ENCODE measurements at regions not wholly inside any gene's neighbourhood (a gene's known extent, or its start where the extent isn't known, plus 50 kb on each side); places are given as distances from the start of the nearest gene placed in this dataset.
A peak's percentile ranks its signal among the peaks of the same experiment; 100 is the strongest.
"Not testable (repeated sequence)": the region's sequence is repeated elsewhere in the genome, so short reads cannot be mapped to it uniquely, and the experiment has no call there.

DNA sequence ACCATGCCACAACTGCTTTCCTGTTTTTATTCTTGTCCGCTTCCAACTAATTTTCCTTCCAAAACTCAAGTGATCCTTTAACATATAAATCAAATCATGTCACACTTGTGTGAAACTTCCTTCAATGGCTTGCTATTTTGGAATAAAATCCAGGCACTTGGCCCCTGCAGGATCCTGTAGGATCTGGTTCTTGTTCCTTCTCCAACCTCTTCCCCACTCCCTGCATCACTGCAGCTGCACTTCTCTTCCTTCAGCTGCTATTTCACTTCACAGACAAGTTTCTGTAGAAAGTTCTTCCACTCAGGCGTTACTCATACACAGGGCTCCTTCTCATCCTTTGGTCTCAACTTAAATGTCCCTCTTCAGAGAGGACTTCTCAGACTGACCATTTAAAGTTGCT lies 239.7 kb upstream of the BTG1 start:
- DNase-seq, result no peak

DNA sequence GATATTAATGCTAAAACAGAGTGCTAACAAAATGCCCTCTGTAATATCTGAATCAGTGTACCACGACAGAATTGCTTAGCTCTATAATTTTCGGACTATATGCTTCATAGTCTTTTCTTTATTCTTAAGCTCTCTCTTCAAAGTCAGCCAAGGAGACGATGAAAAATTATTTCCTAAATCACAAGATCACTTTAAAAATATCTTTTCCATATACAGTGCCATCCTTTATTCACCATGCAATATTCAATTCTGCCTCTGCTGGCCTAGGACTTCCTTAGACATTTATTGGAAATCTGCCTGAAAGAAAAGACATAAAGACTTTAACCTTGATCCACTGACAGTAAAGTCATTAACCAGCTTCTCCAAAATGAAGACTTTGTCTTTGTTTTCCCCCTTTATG lies 238.9 kb upstream of the BTG1 start:
- DNase-seq, result no peak

DNA sequence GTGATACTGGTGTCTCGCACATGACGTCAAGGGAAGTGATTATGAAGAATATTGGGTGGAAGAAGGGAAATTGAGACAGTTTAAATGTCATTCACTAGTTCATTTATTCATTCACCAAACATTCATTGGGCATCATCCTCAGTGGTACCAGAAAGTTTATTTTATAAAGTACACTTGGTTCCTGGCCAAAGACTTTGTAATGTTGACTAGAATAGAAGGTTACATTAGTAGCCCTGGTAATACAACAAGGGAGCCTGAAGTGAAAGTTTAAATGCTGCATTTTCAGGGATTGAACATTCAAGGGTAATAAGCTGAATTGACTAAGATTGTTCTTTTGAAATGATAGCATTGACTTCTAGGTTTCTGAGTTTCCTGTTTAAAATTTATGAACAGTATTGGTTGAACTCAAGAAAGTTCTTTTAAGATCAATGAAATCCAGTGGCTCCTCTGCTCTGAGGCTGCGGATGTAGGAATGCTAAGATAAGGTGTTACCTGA lies 236.8 kb upstream of the BTG1 start:
- DNase-seq, result no peak

DNA sequence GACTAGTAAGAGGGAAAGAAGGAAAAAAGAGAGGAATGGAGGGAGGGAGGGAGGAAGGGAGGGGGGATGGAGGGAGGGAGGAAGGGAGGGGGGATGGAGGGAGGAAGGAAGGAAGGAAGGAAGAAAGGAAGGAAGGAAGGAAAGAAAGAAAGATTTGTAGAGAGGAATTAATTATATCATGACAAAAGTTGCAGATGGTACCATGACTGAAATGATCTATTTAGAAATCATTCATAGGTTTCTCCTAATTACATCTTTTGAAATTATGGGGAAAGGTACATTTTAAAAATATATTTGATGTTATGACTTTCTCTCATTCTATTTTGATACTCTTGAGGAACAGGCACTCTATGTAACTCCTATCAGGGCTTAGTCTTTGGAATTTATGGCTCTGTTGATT lies 236.2 kb upstream of the BTG1 start:
- no peak for DNase-seq

DNA sequence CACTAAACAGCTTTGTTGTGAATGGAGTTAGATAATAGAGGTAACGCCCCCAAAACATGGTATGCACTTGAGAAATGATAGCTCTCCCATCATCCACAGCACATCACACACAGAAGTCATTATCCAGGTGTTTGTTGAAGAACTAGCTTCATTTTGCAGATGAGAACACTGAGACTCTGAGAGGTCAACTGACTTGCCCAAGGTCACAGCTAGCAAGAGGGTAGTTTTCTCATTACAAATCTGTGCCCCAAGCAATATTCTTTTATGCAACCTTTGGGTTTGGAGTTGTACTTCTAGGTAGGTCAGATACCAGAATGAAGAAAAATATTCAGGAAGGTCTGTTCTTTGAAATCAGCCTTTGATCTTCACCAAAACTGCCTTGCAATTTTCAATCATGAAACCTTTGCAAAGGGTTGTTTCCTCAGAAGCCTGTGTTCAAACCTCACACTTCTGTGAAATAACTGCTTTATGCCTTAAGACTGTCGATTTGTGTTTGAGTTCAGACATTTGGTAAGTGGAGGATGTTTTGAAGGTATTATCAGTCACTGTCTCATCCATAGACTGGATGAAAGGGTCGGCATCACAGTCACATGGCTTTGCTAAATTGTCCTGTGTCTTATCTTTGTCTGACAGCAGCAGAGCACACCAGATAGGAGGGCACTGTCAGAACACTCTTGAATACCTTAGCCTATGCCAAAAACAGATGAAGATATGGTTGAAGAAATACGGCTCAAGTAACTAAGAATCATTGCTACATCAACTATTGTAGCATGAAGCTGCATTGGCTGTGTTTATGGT lies 233.2 kb upstream of the BTG1 start:
- DNase-seq, result no peak

DNA sequence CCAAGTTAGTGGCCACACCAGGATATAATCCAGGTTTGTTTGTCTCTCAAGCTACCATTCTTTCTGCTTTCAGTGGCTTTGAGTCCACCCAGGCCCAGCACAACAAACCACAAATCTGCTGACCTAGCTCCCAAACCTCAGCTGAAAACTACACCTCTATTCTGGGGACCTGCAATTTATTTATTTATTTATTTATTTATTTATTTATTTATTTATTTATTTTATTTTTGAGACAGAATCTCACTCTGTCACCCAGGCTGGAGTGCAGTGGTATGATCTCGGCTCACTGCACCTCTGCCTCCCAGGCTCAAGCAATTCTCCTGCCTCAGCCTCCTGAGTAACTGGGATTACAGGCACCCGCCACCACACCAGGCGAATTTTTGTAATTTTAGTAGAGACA lies 229.9 kb upstream of the BTG1 start:
- not testable (repeated sequence) for DNase-seq

DNA sequence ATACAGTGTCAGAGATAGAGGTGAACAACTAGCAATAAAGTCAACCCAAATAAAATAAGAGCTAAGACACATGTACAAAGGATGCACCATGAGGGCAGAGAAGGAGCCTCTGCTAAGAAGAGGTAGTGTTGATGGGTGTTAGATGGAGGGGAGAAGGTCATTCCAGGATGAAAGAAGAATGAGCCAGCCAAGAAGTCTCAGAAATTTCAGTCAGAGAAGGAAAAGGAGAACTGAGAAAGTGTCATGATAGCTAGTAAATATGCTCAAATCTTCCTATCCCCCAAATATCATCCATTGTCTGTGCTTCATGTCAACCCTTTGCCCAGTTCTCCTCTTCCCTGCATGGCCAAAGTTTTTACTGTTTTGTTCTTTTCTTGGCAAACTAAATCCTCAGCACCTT lies 225.2 kb upstream of the BTG1 start:
- no peak for DNase-seq

DNA sequence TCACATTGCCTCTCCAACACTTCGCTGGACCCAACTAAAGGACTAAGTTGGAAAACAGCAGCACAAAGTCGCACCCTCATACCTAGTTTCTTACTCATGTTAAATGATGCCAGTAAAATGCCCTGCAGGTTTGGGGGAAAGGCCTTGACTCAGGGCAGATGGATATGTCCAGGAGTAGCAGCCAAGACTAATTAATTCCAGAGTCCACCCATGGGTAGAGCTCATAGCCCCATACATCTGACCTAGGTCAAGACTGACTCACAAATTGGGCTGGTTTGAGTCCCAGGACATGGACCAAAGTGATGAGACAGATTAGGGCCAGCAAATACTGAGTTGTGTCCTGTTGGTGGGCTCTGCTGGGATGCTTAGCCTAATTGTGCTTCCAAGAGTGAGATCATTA lies 224.0 kb upstream of the BTG1 start:
- peak; percentile 28 for DNase-seq

DNA sequence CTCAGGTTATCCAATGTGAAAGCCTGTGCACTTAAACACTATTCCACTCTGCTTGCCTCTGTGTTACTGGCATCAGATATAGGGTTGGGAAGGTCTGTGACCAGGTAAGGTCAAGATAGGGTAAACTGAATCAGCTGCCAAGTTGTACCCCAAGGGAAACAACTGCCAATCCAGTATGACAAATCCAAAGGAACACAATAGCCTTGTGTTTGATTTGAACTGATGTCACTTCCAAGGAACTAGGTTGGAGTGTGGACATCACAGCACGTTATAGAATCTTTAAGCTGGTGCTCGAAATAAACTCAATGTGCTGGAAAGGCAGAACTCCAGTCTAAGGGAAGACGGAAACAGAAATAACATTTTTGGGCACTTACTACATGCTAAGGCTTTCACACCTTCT lies 223.4 kb upstream of the BTG1 start:
- DNase-seq, result no peak

DNA sequence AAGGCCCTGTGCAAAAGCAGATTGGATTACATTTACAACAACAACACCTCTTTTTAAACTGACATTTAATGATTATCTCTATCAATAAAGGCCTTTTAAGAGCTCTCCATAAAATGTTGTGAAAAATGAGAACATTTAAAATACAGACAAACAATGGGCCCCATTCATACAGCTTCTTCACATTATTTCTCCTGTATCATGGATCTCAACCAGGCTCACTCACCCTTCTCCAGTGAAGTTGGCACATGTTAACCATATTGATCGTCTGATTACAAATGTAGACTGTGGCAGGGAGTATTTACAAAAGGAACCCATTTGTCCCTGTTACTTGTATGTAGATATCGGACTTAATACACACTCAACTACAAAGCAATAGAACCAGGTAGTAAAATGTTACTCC lies 220.2 kb upstream of the BTG1 start:
- DNase-seq, result no peak

DNA sequence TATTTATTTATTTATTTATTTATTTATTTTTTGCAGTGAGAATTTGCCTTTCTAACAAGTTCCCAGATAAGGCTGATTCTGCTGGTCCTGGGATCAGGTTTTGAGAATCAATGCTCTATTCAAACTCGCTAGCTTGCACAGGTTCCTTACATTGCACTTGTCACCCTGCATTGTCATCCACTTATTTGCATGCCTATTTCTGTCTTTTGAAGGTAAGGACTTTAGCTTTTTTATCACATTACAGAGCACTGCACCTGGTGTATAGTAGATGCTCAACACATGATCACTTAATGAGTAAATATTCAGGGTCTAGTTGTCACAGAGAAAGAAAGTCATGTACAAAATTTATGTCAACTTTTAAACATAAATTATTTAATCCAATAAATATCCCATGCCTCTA lies 219.7 kb upstream of the BTG1 start:
- DNase-seq, result no peak

DNA sequence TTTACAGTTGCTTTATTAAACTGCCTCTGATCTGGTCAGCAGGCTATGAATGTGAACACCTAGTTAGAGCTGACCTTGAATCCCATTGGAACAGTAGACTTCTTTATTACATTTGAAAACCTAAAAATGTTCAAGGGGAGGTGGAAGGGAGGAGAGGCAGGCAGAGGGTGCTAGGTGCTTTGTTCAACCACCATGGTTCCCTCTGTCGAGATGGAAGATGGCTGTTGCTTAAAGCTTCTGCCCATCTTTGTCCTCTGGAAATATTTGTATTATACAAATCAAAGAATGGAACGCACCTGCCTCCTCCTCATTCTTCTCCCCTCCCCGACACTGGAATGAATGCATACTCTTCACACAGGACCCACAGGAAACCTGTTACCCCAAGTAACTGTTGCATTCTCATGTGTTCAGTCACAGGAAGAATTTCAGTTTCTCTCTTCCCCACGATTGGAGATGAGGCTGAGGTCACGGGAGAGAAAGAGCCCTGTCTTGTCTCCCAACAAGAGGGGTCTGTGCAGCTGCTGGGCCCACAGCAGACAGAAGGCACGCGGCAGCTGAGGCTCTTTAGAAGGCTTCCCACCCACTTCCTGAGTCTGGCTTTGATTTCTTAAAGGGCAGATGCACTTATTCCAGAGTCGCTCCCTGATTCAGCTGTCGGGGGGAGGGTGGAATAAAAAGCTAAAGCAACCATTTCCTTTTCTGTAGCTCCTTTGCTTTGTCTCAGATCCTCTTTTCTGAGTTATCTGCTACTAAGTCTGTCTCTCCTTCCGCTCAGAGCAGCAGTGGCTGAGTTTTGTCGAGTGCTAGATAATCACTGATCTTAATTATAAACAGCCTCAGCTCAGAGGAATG lies 217.9 kb upstream of the BTG1 start:
- peak; percentile 65 for DNase-seq

DNA sequence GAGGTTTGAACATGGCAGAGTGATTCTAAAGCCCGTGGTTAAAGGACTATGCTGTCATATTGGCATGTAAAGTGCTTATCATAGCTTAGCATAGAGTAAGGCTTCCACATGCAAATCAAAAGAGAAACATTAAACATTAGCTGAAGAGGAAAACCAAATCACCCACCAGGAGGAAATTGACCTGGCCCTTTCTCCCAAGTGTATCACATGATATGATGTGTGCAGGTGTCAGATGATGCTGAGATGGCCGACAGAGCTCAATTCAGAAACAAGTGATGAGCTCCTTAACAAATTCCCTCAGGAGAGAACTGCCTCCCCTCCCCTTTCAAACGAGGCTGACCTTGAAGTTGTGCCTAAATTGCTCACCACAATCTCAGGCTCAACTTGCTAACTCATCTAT lies 217.1 kb upstream of the BTG1 start:
- DNase-seq, result no peak

DNA sequence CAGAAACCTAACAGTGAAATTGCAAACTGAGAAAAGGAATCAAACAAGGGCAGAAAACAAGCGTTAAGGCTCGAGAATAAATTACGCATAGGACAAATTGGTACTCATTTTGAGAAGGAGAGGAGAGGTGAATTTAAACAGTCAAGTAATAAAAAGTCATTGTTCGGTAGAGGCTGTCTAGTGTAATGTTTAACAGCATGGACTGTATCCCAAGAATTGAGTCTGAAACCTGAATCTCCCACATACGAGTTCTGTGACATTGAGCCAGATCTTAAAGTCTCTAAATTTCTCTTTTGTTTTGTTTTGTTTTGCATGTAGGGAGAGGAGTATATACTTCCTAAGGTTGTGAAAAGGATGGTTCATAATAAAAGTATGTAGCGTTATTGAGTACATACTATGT lies 216.5 kb upstream of the BTG1 start:
- DNase-seq, result no peak

DNA sequence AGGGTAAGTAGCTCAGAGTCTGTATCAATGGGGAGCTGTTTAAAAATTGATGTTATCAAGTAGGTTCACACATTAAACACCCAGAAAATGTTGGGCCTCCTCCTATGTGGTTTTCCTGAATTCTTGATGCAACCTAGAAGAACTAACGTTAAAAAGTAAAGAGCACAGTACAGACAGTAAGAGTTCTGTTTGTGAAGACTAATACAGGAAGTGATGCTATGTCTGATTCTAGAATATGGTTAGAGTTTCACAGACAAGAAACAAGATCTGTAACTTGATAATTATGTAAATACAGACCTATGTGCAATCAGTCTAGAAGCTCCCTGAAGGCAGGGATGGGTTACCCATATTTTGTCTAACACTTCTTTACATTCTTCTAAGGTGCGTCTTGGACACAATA lies 214.9 kb upstream of the BTG1 start:
- DNase-seq, result no peak

DNA sequence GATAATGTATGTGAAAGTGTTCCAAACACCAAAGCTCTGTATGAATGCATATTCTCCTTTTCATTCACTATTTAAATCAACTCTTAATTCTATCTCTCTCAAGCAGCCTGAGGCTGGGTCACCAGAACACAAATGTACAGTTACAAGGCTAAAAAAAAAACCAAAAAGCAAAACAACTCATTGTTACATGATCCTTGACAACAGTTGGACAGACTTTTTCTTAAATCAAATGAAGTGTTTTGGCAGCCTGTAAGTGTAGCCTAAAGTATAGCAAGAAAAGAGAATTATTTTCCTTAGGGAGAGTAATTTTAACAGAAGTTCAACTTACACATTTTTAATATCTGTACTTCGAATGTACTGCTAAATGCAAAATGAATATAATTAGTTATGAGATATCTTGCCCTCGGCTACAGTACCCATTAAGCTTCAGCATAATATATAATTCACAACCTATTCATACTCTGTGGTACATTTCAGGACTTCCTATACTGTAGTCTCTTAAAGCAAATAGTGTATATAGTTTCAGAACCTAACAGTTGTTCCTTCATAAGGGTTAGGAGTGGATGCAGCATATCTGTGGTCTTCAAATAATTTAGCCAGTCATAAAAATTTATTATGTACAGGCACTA lies 214.0 kb upstream of the BTG1 start:
- DNase-seq, result no peak

DNA sequence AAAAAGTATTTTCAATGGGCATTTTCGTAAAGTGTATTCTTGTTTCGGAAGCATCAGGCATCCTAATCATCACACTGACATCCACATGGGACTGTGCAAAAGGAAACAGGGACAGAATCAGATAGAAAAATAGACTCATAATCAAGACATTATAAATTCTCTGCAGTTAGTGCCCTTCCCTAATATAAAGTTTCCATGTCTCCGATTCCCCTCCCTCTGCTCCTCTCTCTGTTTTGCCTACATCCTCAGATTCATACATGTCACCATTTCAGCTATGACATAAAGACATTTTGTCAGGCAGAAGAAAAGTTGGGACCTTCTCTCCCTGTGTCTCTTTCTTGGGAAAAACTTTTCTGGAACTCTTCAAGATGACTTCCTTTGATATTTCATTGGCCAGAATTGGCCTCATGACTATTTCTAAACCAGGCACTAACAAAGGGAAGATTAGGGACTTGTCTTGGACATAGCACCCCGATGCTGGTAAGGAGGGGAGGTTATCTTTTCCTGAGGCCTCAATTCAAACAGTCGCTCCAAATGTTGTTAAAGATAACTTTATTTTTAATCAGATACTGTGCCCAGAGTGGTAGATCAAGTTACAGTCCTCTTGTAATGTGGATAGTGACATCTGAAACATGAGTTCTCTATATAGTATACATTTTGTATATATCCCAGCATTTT lies 212.1 kb upstream of the BTG1 start:
- DNase-seq, result no peak

DNA sequence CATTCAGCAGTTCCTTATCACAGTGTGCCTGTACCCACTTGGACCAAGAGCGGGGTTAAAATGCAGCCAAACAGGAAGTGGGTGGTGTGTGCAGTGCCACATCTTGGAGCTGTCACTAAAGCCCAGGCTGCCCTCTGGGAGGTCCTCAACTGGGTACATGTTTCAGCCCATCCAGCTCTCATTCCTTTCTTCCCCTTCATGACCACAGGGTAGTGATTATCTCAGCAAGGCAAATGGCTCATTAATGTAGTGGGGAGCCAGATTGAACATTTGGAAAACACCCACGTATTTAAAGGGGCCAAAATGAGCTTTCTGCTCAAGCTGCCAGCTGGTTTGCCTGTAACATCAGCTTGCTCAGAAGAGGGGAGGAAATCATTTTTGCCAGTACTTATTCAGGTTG lies 210.8 kb upstream of the BTG1 start:
- DNase-seq, result no peak

DNA sequence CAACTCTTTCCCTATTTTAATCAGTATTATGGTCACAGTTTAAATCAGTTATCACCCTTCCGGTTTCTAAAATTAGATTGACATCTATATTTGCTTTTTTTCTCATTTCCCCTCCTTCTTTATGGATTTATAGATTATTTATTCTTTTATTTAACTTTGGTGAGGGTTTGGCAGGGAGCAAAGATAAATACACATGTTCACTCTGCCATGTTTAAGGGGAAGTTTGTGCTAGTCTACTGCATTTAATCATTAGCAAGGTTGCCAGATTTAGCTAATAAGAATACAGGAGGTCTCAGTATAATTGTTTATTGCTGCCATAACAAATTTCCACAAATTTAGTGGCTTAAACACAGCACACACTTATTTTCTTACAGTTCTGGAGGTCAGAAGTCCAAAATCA lies 204.0 kb upstream of the BTG1 start:
- no peak for DNase-seq

DNA sequence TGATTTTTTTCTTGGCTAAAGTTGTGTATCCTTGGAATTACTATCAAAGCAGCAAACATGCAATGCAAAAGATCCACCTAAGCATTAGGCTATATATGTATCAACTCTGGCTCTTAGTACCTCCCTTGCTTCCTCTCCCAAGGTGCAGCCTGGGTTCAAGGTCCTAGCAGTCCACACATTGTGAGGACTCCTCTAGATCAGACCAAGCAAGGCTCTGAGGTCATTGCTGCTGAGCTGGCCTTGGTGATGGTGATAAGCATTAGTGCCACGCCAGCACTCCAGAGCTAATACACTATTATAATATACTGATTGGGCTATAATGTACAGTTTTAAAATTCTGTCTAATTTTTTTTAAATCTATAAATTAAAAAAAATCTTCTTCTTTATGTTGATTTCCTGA lies 196.9 kb upstream of the BTG1 start:
- DNase-seq, result no peak

DNA sequence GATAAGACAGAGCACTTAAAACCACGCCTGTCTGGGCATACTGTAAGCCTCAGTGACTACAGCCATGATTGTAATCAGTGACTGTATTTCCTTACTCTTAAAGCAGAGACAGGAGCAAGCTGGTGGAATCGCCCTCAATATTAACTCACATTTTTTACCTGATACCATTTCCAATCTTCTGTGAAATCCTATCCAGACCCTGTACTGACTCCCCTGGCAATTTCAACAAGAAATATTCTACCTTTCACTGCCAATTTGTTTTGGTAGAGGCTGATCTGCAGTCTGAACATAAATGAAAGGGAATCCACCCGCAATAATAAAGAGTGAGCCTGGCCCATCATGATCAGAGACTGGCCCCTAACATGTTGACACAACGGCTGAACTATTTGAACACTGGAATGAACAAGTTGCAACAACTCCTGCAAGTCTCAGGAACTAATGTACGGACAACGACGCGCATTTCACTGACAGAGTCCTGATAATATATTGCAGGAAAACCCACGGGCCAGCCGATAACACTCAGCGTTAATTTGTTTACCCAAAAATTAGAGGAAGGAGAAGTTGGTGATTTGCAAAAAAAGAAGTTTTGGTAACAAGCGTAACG lies 195.5 kb upstream of the BTG1 start:
- no peak for DNase-seq

DNA sequence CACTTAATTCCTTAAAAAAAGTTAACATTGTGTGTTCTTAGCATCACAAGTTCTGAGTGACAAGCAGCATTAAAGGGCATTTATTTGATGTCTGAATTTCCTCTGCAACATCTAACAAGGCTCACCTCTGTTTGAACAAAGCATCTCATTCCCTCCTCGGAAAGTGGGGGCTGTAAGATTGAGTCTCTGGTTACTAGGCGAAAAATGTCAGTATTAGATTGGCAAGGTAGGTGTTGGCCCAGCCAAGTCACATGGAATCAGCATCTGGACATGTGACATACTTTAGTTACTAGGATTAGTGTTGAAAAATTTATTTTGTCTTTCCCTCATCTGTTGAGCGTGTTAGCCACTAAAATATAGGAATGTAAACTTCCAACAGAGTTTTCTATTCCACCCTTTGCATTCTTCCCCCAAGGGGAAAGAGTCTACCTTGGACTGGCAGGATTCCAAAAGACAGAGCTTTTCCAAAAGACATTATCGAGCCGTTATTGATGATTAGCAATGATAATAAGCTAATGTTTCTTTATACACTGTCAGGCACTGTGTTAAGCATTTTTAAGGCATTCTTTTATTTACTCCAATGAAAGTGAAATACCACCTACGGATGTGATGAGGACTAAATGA lies 194.9 kb upstream of the BTG1 start:
- no peak for DNase-seq
